ENCODE measurements at regions not wholly inside any gene's neighbourhood (a gene's known extent, or its start where the extent isn't known, plus 50 kb on each side); places are given as distances from the start of the nearest gene placed in this dataset.

GRCh38 chr18:45165871-45166270 is 449.4 kb upstream of the SLC14A2 start:
- H3K36me3 ChIP-seq, result no peaks in the 10 kb centered on the region
- H3K27me3 ChIP-seq, result no peaks in the 10 kb centered on the region
- no peaks in the 10 kb centered on the region for H3K4me1 ChIP-seq (ENCODE audit: insufficient read depth)
- no peak overlapping the region for H3K27ac ChIP-seq
- no peak overlapping the region for H3K4me3 ChIP-seq
- DNase-seq, result no peak
- WGBS, 3 donors, result 64 to 72% (median 69%) methylated on average over 3 of the region's 3 CpGs
- intact Hi-C loops (cut with DNase I), result no loop called here
- H3K9me3 ChIP-seq, result no peaks in the 10 kb centered on the region
- TF ChIP-seq POLR2A (IDR thresholded peaks at IDR 0.05), result no peak
- no peak for TF ChIP-seq CTCF (IDR thresholded peaks at IDR 0.05)
- TF ChIP-seq EP300 (IDR thresholded peaks at IDR 0.05), result no peak

- Histone ChIP-seq H3K4me1 (ENCODE audit: insufficient read depth) (no peaks in the 10 kb centered on the region), H3K4me3 (no peak overlapping the region), H3K9me3 (no peaks in the 10 kb centered on the region), H3K36me3 (no peaks in the 10 kb centered on the region), H3K27ac (no peak overlapping the region), H3K27me3 (no peaks in the 10 kb centered on the region)
- intact Hi-C loops (cut with DNase I), result no loop called here
- no peak for TF ChIP-seq CTCF (IDR thresholded peaks at IDR 0.05)
- TF ChIP-seq POLR2A (IDR thresholded peaks at IDR 0.05), result no peak
- TF ChIP-seq EP300 (IDR thresholded peaks at IDR 0.05), result no peak
- DNase-seq, result no peak
- WGBS, 3 donors, result 80 to 93% (median 88%) methylated on average over 5 of the region's 5 CpGs
These were observed 448.9 kb upstream of the SLC14A2 start for GRCh38 chr18:45166341-45166835.

GRCh38 chr18:45166836-45167551 is 448.3 kb upstream of the SLC14A2 start:
- peak in 1 of 5 donors; percentile 17 for DNase-seq
- Histone ChIP-seq H3K27ac (no peak overlapping the region), H3K9me3 (no peaks in the 10 kb centered on the region), H3K4me3 (no peak overlapping the region), H3K36me3 (no peaks in the 10 kb centered on the region), H3K4me1 (ENCODE audit: insufficient read depth) (no peaks in the 10 kb centered on the region), H3K27me3 (no peaks in the 10 kb centered on the region)
- intact Hi-C loops (cut with DNase I), result no loop called here
- WGBS, 3 donors, result 55 to 67% (median 63%) methylated on average over 5 of the region's 5 CpGs
- TF ChIP-seq EP300 (IDR thresholded peaks at IDR 0.05) (no peak), POLR2A (IDR thresholded peaks at IDR 0.05) (no peak), CTCF (IDR thresholded peaks at IDR 0.05) (no peak)

- intact Hi-C loops (cut with DNase I), result no loop called here
- H3K4me1 ChIP-seq (ENCODE audit: insufficient read depth), result no peaks in the 10 kb centered on the region
- no peak for TF ChIP-seq POLR2A (IDR thresholded peaks at IDR 0.05)
- TF ChIP-seq EP300 (IDR thresholded peaks at IDR 0.05), result no peak
- TF ChIP-seq CTCF (IDR thresholded peaks at IDR 0.05), result no peak
- H3K27ac ChIP-seq, result no peak overlapping the region
- H3K27me3 ChIP-seq, result no peaks in the 10 kb centered on the region
- 71 to 86% (median 80%) methylated on average over 6 of the region's 6 CpGs for WGBS, 3 donors
- H3K9me3 ChIP-seq, result no peaks in the 10 kb centered on the region
- no peaks in the 10 kb centered on the region for H3K36me3 ChIP-seq
- DNase-seq, result no peak
- no peak overlapping the region for H3K4me3 ChIP-seq
These were observed 447.5 kb upstream of the SLC14A2 start for GRCh38 chr18:45167631-45168280.

Measured in ovary (tissue), 7 donors.